Stimulated activated CD4-positive, alpha-beta T cell treated with anti-CD3 and anti-CD28 coated beads, Interleukin-4, amount 100 ng/mL, for 48 hours (primary cell): ENCODE measurements at regions not wholly inside any gene's neighbourhood (a gene's known extent, or its start where the extent isn't known, plus 50 kb on each side); places are given as distances from the start of the nearest gene placed in this dataset.
A peak's percentile ranks its signal among the peaks of the same experiment; 100 is the strongest.

Experiments used
- DNase-seq, 2 donors: peaks; one replicate each; pipeline ENCODE4 v3.0.0-alpha.2; 2020; ENCODE audit warnings: low read depth in 2 of 2

GRCh38 chr7:340979-341694 is 51.2 kb downstream of the FOXL3 start:
- DNase-seq: no peak

DNA sequence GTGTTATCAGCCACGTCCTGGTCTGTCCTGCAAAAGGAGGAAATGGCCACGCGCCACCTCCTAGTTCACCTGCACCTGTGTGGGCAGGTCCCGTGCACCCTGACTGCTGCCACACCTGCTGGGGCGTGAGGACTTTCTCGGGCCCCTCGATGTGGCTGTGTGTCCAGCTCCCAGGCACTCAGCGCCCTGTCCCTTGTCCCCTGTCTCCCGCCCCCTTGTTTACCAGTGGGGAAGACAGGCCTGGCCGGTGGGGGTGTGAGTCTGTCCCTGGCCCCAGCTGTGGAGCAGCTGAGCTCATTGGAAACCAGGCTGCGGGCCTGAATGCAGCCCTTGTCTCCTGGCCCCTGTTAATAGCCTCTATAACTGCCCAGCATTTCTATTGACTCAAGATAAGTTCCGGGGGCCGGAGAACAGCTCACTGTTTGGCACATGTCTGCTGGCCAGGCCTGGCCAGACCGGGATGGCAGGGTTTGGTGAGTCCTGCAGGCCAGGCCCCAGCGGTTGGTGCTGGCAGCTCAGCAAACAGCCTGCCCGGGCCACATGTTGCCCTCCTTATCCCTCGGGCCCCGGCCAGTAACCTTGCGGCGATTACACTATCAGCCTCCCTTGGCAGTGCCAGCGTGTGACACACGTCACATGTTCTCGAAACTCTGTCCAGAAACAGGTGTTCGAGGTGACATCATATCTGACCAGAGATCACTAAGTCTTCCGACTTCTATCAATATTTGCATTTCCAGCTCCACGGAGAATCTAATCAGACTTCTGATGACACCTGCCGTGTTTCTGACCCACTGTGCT is 52.1 kb downstream of the FOXL3 start:
- DNase-seq: no peak

DNA sequence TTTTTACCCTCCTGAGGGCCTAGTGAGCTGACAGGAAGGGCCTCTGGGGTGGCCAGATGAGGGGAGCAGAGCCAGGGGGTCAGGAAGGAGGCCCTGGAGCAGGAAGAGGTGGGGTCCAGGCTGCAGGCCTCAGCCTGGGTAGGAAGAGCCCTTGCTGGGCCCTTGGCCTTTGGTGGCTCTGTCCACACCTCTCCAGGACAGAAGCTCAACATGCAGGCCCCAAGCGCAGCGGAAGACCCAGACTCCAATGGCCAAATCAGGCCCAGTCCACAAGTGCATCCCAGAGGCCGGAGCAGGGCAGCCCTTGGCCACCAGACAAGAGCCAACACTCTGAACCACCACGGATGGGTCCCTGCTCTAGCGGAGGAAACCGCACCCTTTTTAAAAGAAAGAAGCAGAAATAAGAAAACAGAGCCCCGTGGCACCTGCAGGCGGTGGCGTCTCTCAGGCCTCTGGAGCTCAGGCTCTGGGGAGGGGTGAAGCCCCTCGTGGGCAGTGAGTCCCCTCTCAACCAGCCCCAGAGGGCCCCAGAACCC is 52.8 kb downstream of the FOXL3 start:
- DNase-seq: no peak

GRCh38 chr7:343227-343822 is 53.4 kb downstream of the FOXL3 start:
- no peak for DNase-seq

DNA sequence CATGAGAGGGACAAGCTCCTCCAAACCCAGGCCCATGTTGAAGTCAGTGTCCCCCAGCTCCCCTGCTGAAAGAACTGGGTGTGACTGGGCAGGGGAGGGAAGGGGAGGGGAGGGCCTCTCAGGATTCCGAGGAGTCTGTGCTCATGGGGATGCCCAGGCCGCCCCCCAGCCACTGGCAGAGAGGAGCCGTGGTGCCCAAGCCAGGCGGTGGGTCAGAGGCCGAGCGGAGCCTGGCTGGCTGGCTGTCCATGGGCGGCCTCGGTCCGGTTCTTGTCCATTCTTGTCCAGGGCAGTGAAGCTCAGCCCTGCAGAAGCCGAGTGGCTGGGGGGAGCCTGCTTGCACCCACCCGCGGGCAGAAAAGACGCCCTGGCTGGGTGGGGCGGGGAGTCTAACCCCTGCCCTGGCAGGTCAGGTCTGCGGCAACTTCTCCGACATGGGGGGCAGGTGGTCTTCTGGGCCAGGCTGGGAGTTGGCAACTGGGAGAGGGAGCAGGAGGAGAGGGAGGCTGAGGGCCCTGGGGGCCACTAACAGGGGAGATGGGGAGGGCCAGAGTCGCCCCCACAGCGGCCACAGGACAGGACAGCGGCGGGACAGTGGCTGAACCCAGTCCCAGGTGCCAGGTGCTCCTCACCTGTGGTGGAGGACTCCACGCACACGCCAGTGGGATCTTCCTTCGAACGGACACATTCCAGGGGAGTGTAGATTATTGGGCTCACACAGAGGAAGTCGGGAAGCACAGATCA is 54.1 kb downstream of the FOXL3 start:
- no peak for DNase-seq

GRCh38 chr7:344608-344994 is 54.6 kb downstream of the FOXL3 start:
- DNase-seq: no peak

- DNase-seq: no peak
These were observed 56.3 kb downstream of the FOXL3 start for GRCh38 chr7:346116-346898.

DNA sequence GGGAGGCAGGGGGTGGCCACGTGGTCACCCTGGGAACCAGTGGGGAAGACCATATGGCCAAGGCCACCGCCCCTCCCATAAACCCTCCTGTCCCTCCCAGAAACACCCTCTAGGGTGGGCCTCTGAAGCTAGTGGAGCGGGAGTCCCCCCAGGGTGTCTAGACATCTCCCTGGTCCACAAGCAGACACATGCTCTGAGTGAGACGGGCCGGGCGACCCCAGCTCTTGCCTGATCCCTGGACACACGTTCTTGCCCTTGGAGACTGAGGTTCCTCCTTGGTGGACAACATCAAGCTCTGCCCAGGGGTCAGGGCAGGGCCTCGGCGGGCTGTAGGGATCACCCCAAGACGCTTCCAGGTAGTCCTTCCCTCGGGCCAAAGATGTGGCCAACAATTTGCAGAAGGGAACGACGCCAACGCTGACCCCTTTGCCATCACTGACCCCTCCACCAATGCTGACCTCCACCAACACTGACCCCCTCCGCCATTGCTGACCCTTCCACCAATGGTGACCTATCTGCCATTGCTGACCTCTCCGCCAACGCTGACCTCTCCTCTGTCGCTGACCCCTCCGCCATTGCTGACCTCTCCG is 57.1 kb downstream of the FOXL3 start:
- no peak for DNase-seq

DNA sequence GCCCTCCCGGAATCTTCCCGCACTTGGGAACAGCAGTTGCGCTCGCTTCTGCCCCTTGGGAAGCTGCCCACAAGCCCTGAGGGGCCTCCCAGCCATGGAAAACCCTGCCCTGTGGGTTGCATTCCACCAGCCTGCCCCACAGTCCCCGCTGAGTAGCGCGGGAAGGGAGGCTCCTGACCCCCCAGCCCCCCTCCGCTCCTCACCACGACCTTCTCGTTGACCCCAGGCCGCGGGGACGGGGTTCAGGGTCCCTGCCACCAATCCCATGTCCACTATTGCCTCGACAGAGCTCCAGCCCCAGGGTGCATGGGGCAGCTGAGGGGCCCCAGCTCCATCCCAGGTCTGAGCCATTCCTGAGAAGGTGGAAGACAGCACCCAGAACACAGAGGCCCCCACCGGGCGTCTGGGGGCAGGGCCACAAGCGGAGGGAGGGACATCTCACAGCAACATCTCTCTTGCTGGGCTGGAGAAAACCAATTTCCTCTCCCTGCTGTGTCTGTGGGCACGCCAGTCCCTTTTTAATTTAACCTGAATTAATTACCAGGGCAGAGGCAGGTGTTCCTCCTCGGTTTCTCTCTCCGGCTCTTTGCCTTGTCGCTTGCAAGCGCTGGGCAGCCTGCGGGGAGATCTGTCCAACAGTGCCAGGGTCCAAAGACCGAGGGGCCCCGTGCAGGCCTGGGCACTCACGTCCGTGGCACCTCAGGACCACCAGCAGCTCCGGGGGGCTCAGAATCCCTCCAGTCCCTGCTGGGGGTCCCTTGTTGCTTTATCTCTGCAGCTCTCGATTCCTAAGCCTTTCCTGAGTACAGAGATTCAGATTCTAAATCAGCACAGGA is 57.9 kb downstream of the FOXL3 start:
- no peak for DNase-seq

- DNase-seq: no peak
These were observed 58.5 kb downstream of the FOXL3 start for GRCh38 chr7:348480-348844.

DNA sequence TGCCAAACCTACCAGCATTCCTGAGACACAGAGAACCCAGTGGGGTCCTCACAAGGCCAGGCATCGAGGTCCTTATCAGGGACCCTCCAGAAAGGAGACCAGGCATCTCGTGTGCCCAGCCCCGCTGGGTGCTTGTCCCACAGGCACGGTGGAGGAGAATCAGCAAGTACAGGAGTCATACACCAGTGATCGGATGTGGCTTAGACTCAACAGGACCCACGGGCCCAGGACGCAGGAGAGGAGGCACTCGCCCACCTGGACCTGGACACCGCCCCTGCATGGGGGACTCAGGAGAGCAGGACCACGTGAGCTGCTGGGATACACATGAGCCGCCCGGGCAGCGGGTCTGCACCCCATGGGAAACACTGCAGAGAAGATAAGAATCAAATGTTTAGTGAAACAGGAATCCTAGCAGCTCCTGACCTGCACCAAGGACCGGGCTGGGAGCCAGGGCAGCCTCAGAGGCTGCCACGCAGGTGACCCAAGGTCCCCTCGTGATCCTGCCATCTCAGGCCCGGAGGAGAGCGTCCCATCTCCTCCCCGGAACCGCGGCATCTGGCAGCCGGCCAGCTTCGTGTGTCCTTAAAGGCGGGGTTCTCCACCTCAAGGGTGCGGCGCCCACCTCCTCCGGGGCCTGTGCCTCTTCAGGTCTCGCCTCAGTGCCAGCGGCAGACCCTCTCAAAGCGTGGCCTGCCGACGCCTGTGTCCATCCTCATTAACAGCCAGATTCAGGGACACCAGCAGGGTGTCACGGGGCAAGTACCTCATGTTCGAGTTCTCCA is 59.2 kb downstream of the FOXL3 start:
- DNase-seq: no peak

GRCh38 chr7:351256-351655 is 61.3 kb downstream of the FOXL3 start:
- peak; percentile 32 to 43 for DNase-seq

- peak in 1 of 2 donors; percentile 18 for DNase-seq
These were observed 61.9 kb downstream of the FOXL3 start for GRCh38 chr7:351681-352480.

DNA sequence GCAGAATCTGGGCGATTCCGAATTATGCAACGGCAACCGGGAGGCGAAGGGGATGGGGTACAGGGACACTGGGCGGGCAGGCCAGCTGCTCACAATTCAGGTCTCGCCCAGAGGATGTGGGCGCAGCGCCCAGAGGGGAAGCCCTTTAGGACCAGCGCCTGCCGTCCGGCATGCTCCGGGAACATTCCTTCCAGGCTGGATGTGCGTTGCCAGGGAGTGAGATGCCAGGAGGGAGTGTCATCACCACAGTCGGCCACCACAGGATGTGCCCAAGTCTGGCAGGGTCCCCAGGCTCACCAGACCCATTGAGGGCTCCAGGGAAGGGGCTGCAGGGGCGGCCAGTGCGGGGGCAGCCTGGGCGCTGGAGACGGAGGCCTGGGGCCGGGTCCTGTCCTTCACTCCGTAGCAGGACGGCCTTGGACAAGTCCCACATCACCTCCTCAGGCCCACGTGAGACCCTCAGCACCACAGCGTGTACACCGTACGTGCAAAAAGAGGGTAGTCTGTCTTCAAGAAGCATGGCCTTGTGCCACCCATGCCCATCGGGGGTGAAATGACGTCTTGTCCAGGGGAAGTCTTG is 63.9 kb downstream of the FOXL3 start:
- DNase-seq: no peak

GRCh38 chr7:354597-355470 is 64.9 kb downstream of the FOXL3 start:
- no peak for DNase-seq

DNA sequence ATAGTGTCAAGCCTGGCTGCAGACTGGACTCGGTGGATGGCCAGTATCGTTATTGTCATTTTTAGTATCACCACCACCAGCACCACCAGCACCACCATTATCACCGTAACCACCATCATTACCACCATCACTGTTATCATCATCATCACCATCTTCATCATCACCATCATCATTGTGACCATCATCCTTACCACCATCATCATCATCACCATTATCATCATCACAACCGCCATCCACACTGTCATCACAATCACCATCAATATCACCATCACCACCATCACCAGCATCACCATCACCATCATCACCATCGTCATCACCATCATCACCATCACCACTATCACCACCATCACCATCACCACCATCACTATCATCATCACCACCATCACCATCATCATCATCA is 65.6 kb downstream of the FOXL3 start:
- no peak for DNase-seq

DNA sequence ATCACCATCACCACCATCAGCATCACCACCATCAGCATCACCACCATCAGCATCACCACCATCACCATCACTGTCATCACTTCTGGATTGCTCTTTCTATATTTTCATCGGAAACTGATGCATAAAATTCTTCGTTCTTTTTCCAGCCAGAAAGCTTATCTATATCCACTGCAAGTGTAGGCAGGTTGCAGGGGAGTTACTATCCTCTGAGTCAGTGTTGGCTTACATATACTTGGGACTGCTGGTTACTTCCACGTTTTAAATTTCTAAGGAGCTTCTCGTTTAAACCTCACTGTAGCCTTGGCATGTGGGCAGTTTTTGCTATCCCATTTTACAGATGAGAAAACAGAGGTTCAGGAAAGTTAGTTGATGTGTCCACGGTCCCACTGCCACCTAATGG is 66.1 kb downstream of the FOXL3 start:
- DNase-seq: no peak
